ENCODE measurements at regions not wholly inside any gene's neighbourhood (a gene's known extent, or its start where the extent isn't known, plus 50 kb on each side); places are given as distances from the start of the nearest gene placed in this dataset.

GRCh38 chr11:81569999-81570398, 1163.7 kb downstream of the FAM181B start:
- POLR2A ChIA-PET (ENCODE audit: partially characterized antibody): no interaction called here

More at GRCh38 chr11:81569999-81570398, 1163.7 kb downstream of the FAM181B start:
- TF ChIP-seq USF2 (IDR thresholded peaks at IDR 0.05; ENCODE audit: low read length): no peak
- no peak for TF ChIP-seq GABPA (IDR thresholded peaks at IDR 0.05; ENCODE audit: borderline replicate concordance, insufficient read depth, low read length)
- TF ChIP-seq SIN3A (conservative IDR thresholded peaks at IDR 0.05 in 1 of 2, IDR thresholded peaks at IDR 0.05 in 1 of 2; ENCODE audit: low read depth in 1 of 2, low read length in 2 of 2): no peak
- TF ChIP-seq CHD2 (IDR thresholded peaks at IDR 0.05; ENCODE audit: low read length): no peak
- no peak for TF ChIP-seq NANOG (IDR thresholded peaks at IDR 0.05; ENCODE audit: insufficient read depth, low read depth, low read length, poor library complexity, severe bottlenecking)
- TF ChIP-seq E2F6 (IDR thresholded peaks at IDR 0.05): no peak
- no peak for TF ChIP-seq SRF (IDR thresholded peaks at IDR 0.05; ENCODE audit: low read depth, low read length)
- TF ChIP-seq SAP30 (IDR thresholded peaks at IDR 0.05; ENCODE audit: insufficient read depth, insufficient replicate concordance, low read length): no peak
- TF ChIP-seq HDAC6 (IDR thresholded peaks at IDR 0.05; ENCODE audit: low read depth, low read length): no peak
- TF ChIP-seq MAFK (IDR thresholded peaks at IDR 0.05; ENCODE audit: low read depth, low read length): no peak
- no peak for TF ChIP-seq SIRT6 (IDR thresholded peaks at IDR 0.05; ENCODE audit: low read length)
- no peak for TF ChIP-seq CBX5 (IDR thresholded peaks at IDR 0.05; ENCODE audit: low read depth, low read length)
- TF ChIP-seq POLR2AphosphoS5 (IDR thresholded peaks at IDR 0.05; ENCODE audit: low read depth, low read length): no peak
- Histone ChIP-seq H2BK120ac (replicated peaks; ENCODE audit: low read depth, low read length) (no peak overlapping the region), H4K20me1 (replicated peaks in 1 of 2; ENCODE audit: control insufficient read depth in 1 of 2, insufficient read depth in 2 of 2, low read length in 2 of 2) (no peaks in the 10 kb centered on the region), H4K8ac (ENCODE audit: extremely low read depth, insufficient read depth, low read length) (no peak overlapping the region), H2BK12ac (ENCODE audit: low read depth, low read length) (no peak overlapping the region), H2AK5ac (ENCODE audit: low read depth, low read length) (no peak overlapping the region), H3K4ac (replicated peaks; ENCODE audit: insufficient read length, low read depth, low read length) (no peak overlapping the region), H3K4me2 (ENCODE audit: insufficient read depth in 1 of 2, low read depth in 2 of 2, low read length in 2 of 2) (no peak overlapping the region), H3K27me3 (replicated peaks in 1 of 4; ENCODE audit: control insufficient read depth in 3 of 4, extremely low read depth in 1 of 4, insufficient read depth in 3 of 4, low read length in 3 of 4) (no peaks in the 10 kb centered on the region), H3K23ac (ENCODE audit: insufficient read length) (no peak overlapping the region), H2BK5ac (ENCODE audit: low read depth, low read length) (no peak overlapping the region), H3K4me1 (replicated peaks in 1 of 4; ENCODE audit: control insufficient read depth in 3 of 4, insufficient read depth in 4 of 4, low read length in 3 of 4) (no peaks in the 10 kb centered on the region), H3K4me3 (ENCODE audit: extremely low read depth in 1 of 4, insufficient read depth in 2 of 4, low read depth in 3 of 4, low read length in 4 of 4) (no peak overlapping the region), H2AFZ (ENCODE audit: low read length) (no peak overlapping the region), H3K23me2 (ENCODE audit: low read depth, low read length) (no peaks in the 10 kb centered on the region), H3K56ac (replicated peaks; ENCODE audit: insufficient read length, low read depth, low read length) (no peak overlapping the region), H3K36me3 (ENCODE audit: control insufficient read depth in 2 of 4, insufficient read depth in 4 of 4, low read length in 3 of 4) (no peaks in the 10 kb centered on the region), H4K91ac (replicated peaks; ENCODE audit: insufficient read length, low read length) (no peak overlapping the region), H3K9ac (replicated peaks in 1 of 4; ENCODE audit: extremely low read depth in 1 of 4, low read depth in 3 of 4, low read length in 3 of 4) (no peak overlapping the region), H3K9me3 (ENCODE audit: insufficient read depth in 2 of 2, low read depth in 1 of 2, low read length in 1 of 2) (no peaks in the 10 kb centered on the region), H2BK20ac (ENCODE audit: low read length) (no peak overlapping the region), H3K14ac (ENCODE audit: insufficient read length) (no peak overlapping the region), H3K79me1 (ENCODE audit: low read depth, low read length) (no peaks in the 10 kb centered on the region), H3K27ac (ENCODE audit: low read depth, low read length) (no peak overlapping the region), H3K18ac (ENCODE audit: extremely low read depth, low read length) (no peak overlapping the region), H3K79me2 (ENCODE audit: control insufficient read depth in 1 of 2, insufficient read depth in 2 of 2, low read length in 2 of 2) (no peaks in the 10 kb centered on the region), H2BK15ac (ENCODE audit: low read length) (no peak overlapping the region), H4K5ac (ENCODE audit: insufficient read length, low read depth, low read length) (no peak overlapping the region)
- WGBS, 2 experiments (ENCODE audit: extremely low coverage in 1 of 2, insufficient coverage in 1 of 2, insufficient read length in 1 of 2, insufficient replicate concordance in 2 of 2, low coverage in 1 of 2, low lambda C conversion rate in 2 of 2, missing lambda C conversion rate in 1 of 2): 38% methylated on average over 1 of the region's 1 CpG; no CpG with 5 or more reads in 1 of the 2 experiments
- CTCF ChIA-PET (ENCODE audit: partially characterized antibody): interaction anchor here (0.8 to 1.2 kb wide), 4 partner anchors 15 to 257 kb away, joined by 3 to 4 read pairs (median 3); no protein-coding TSS in a partner anchor
- no peak for DNase-seq (ENCODE audit: low read depth in 1 of 2, low spot score in 2 of 2)
- FAIRE-seq: no peak

Measured in H1 (cell line).